IPS DF 4.7 (cell line): ENCODE measurements at regions not wholly inside any gene's neighbourhood (a gene's known extent, or its start where the extent isn't known, plus 50 kb on each side); places are given as distances from the start of the nearest gene placed in this dataset.

Experiments used
- DNase-seq: peaks from one replicate; pipeline ENCODE4 v3.0.0-alpha.2; 2013; ENCODE audit warnings: low spot score; ENCODE audit errors: extremely low read depth

GRCh38 chr10:106473129-106473685, 691.3 kb downstream of the SORCS1 start:
- DNase-seq, result no peak

GRCh38 chr10:106467506-106467905, 697.0 kb downstream of the SORCS1 start:
- no peak for DNase-seq

GRCh38 chr10:106457522-106457921, 707.0 kb downstream of the SORCS1 start:
- DNase-seq, result no peak

- DNase-seq, result no peak
These were observed 710.3 kb downstream of the SORCS1 start for GRCh38 chr10:106454233-106454632.

GRCh38 chr10:106450966-106451365, 713.5 kb downstream of the SORCS1 start:
- no peak for DNase-seq

GRCh38 chr10:106446920-106447319, 717.6 kb downstream of the SORCS1 start:
- no peak for DNase-seq

GRCh38 chr10:106442223-106442622, 722.3 kb downstream of the SORCS1 start:
- no peak for DNase-seq

- DNase-seq, result no peak
These were observed 723.7 kb downstream of the SORCS1 start for GRCh38 chr10:106440767-106441166.

- DNase-seq, result no peak
These were observed 724.2 kb downstream of the SORCS1 start for GRCh38 chr10:106440355-106440754.

GRCh38 chr10:106439366-106439765, 725.1 kb downstream of the SORCS1 start:
- DNase-seq, result no peak

GRCh38 chr10:106438386-106438785, 726.1 kb downstream of the SORCS1 start:
- DNase-seq, result no peak

- no peak for DNase-seq
These were observed 728.3 kb downstream of the SORCS1 start for GRCh38 chr10:106436123-106436715.

- DNase-seq, result no peak
These were observed 729.4 kb downstream of the SORCS1 start for GRCh38 chr10:106435081-106435480.

- no peak for DNase-seq
These were observed 739.5 kb downstream of the SORCS1 start for GRCh38 chr10:106424981-106425380.

- DNase-seq, result no peak
These were observed 740.5 kb downstream of the SORCS1 start for GRCh38 chr10:106424054-106424453.

GRCh38 chr10:106410331-106410730, 754.2 kb downstream of the SORCS1 start:
- DNase-seq, result no peak

- DNase-seq, result no peak
These were observed 759.4 kb downstream of the SORCS1 start for GRCh38 chr10:106405141-106405540.

GRCh38 chr10:106402458-106402857, 762.0 kb downstream of the SORCS1 start:
- DNase-seq, result no peak

GRCh38 chr10:106401967-106402366, 762.5 kb downstream of the SORCS1 start:
- no peak for DNase-seq

- DNase-seq, result no peak
These were observed 763.3 kb downstream of the SORCS1 start for GRCh38 chr10:106401161-106401560.

GRCh38 chr10:106399112-106399511, 765.4 kb downstream of the SORCS1 start:
- DNase-seq, result no peak

- DNase-seq, result no peak
These were observed 768.3 kb downstream of the SORCS1 start for GRCh38 chr10:106396192-106396591.

- DNase-seq, result no peak
These were observed 769.3 kb downstream of the SORCS1 start for GRCh38 chr10:106395041-106395749.
